ENCODE measurements at regions not wholly inside any gene's neighbourhood (a gene's known extent, or its start where the extent isn't known, plus 50 kb on each side); places are given as distances from the start of the nearest gene placed in this dataset.
"Not testable (repeated sequence)": the region's sequence is repeated elsewhere in the genome, so short reads cannot be mapped to it uniquely, and the experiment has no call there.

DNA sequence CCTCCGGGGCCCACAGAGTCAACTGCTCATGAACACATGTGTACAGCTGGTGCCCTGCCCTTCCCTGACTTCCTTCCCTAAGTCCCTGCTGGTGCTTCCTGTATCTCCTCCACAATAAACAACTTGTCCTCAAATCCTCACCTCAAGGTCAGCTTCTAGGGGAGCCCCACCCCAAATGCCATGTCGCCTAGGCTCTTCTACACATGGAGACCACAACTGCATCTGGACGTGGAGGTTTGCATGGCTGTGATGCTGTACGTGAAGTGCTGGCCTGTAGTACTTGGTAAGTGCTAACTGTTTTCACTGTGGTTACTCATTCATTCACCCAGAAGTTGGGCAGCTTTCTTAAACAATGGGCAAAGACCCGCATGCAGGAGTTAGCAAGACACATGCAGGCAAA lies 359.5 kb downstream of the SHANK2 start:
- H3K36me3 ChIP-seq (ENCODE audit: insufficient read depth, low read length): no peaks in the 10 kb centered on the region
- H3K9ac ChIP-seq (ENCODE audit: low read length): no peak overlapping the region
- no peak overlapping the region for H3K4me3 ChIP-seq (ENCODE audit: low read length)
- DNase-seq: no peak
- H3K9me3 ChIP-seq (ENCODE audit: low read length): no peaks in the 10 kb centered on the region
- no peaks in the 10 kb centered on the region for H3K27me3 ChIP-seq (ENCODE audit: low read length)
- no peak overlapping the region for H3K27ac ChIP-seq (ENCODE audit: low read length)
- H3K4me1 ChIP-seq (ENCODE audit: low read length): no peaks in the 10 kb centered on the region
- no peak overlapping the region for H2AFZ ChIP-seq (ENCODE audit: low read length)
- no peaks in the 10 kb centered on the region for H3K79me2 ChIP-seq (ENCODE audit: low read length)
- H4K20me1 ChIP-seq (ENCODE audit: insufficient read depth, low read depth, low read length): no peaks in the 10 kb centered on the region
- no peaks in the 10 kb centered on the region for H3K9me2 ChIP-seq (replicated peaks; ENCODE audit: insufficient read depth, low read length)
- H3K4me2 ChIP-seq (ENCODE audit: low read depth, low read length, poor library complexity, severe bottlenecking): no peak overlapping the region

DNA sequence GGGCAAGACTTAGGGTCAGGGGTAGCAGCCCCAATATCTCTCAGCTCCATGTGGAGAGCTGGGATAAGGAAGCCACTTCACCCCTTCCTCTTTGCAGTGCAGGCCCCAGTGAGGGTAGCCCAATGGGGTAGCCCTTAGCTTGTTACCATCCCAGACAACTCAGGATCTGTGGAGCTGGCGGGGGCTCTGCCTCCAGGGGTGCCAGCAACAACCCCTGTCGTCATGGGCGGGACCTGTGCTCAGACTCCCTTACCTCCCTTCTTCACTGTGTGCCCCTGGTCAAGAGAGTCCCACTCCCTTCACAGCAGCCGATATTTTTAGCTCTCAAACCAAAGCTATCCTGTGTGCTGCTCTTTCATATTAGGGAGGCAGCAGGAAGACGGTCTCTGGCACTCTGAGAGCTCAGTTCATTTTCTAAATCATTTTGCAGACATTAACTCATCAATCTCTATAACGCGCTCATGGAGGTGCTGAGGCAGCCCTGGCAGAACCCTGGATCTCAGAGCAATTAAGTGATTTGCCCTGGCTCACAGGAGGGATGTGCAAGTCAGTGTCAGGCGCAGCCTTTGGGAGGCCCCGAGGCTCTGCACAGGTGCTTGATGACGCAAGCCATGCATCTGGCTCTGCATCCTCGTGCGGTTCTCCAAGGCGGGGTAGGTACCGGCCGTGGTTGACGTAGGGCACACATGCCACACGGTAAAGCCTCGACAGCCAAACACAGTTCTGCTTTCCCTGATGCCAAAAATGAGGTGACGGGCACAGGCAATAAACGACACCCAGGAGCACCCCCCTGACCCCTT lies 357.6 kb downstream of the SHANK2 start:
- no peak overlapping the region for H3K4me3 ChIP-seq (ENCODE audit: low read length)
- no peak overlapping the region for H3K9ac ChIP-seq (ENCODE audit: low read length)
- H3K4me2 ChIP-seq (ENCODE audit: low read depth, low read length, poor library complexity, severe bottlenecking): no peak overlapping the region
- no peak overlapping the region for H2AFZ ChIP-seq (ENCODE audit: low read length)
- H3K27ac ChIP-seq (ENCODE audit: low read length): no peak overlapping the region
- H3K27me3 ChIP-seq (ENCODE audit: low read length): no peaks in the 10 kb centered on the region
- no peaks in the 10 kb centered on the region for H3K4me1 ChIP-seq (ENCODE audit: low read length)
- no peaks in the 10 kb centered on the region for H3K36me3 ChIP-seq (ENCODE audit: insufficient read depth, low read length)
- no peaks in the 10 kb centered on the region for H3K9me2 ChIP-seq (replicated peaks; ENCODE audit: insufficient read depth, low read length)
- DNase-seq: no peak
- no peaks in the 10 kb centered on the region for H4K20me1 ChIP-seq (ENCODE audit: insufficient read depth, low read depth, low read length)
- H3K9me3 ChIP-seq (ENCODE audit: low read length): no peaks in the 10 kb centered on the region
- no peaks in the 10 kb centered on the region for H3K79me2 ChIP-seq (ENCODE audit: low read length)

DNA sequence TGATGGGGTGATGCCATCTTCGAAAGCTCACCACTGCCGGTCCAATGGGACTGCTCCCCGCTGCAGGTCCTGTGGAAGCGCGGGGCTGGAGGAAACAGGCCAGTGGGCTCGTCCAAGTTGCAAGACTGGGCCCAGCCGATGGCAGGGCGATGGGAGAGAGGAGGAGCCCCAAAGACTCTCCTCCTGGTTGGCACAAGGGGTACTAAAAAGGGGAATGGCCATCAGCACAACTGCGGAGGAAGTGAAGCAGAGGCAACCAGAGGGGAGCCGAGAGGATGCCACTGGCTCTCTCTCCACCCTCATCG lies 357.1 kb downstream of the SHANK2 start:
- no peaks in the 10 kb centered on the region for H3K27me3 ChIP-seq (ENCODE audit: low read length)
- no peak overlapping the region for H3K4me2 ChIP-seq (ENCODE audit: low read depth, low read length, poor library complexity, severe bottlenecking)
- H3K27ac ChIP-seq (ENCODE audit: low read length): no peak overlapping the region
- no peaks in the 10 kb centered on the region for H3K9me3 ChIP-seq (ENCODE audit: low read length)
- no peaks in the 10 kb centered on the region for H4K20me1 ChIP-seq (ENCODE audit: insufficient read depth, low read depth, low read length)
- no peaks in the 10 kb centered on the region for H3K36me3 ChIP-seq (ENCODE audit: insufficient read depth, low read length)
- no peak overlapping the region for H3K4me3 ChIP-seq (ENCODE audit: low read length)
- DNase-seq: no peak
- no peak overlapping the region for H2AFZ ChIP-seq (ENCODE audit: low read length)
- no peaks in the 10 kb centered on the region for H3K79me2 ChIP-seq (ENCODE audit: low read length)
- H3K4me1 ChIP-seq (ENCODE audit: low read length): no peaks in the 10 kb centered on the region
- H3K9me2 ChIP-seq (replicated peaks; ENCODE audit: insufficient read depth, low read length): no peaks in the 10 kb centered on the region
- no peak overlapping the region for H3K9ac ChIP-seq (ENCODE audit: low read length)

DNA sequence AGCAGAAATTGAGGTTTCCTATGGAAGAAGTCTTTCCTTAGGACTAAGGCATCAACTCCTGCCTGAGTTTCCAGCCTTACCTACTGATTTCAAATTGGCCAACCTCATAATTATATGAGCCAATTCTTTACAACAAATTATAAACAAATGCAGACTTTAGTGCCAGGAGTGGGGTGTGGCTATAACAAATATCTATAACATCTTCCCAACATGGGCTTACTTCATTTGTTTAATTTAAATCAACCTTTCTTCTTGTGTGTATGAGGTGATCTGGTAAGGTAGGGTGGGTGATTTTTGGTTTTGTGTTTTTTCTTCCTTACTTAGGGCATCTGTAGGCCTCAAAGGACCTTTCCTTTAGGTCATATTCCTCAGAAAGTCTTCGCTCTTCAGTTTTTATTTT lies 354.9 kb downstream of the SHANK2 start:
- Histone ChIP-seq H3K27me3 (ENCODE audit: low read length) (no peaks in the 10 kb centered on the region), H3K27ac (ENCODE audit: low read length) (no peak overlapping the region), H2AFZ (ENCODE audit: low read length) (no peak overlapping the region), H3K9me3 (ENCODE audit: low read length) (no peaks in the 10 kb centered on the region), H3K79me2 (ENCODE audit: low read length) (no peaks in the 10 kb centered on the region), H3K9ac (ENCODE audit: low read length) (no peak overlapping the region), H3K4me2 (ENCODE audit: low read depth, low read length, poor library complexity, severe bottlenecking) (no peak overlapping the region), H3K36me3 (ENCODE audit: insufficient read depth, low read length) (no peaks in the 10 kb centered on the region), H3K4me3 (ENCODE audit: low read length) (no peak overlapping the region), H3K4me1 (ENCODE audit: low read length) (no peaks in the 10 kb centered on the region), H4K20me1 (ENCODE audit: insufficient read depth, low read depth, low read length) (no peaks in the 10 kb centered on the region), H3K9me2 (replicated peaks; ENCODE audit: insufficient read depth, low read length) (no peaks in the 10 kb centered on the region)
- DNase-seq: no peak

DNA sequence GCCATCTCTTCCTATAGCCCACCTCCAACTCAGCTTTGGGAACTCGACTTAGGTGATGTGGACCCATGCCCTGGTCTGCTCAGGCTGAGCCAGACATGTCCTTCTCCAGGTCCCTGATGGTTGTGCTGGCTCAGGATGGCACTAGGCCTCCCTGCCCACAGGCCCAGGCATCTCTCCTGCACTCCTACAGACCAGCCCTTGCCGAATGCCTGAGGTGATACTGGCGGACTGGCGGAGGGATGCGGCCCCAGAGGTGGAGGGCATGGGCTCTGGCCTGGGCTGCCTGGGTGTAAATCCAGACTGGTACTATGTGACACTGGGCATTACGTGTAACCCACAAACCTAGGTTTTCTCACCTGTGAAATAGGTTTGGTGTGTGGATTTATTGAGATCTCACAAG lies 352.8 kb downstream of the SHANK2 start:
- H3K27ac ChIP-seq (ENCODE audit: low read length): no peak overlapping the region
- no peak for DNase-seq
- no peaks in the 10 kb centered on the region for H3K4me1 ChIP-seq (ENCODE audit: low read length)
- H3K27me3 ChIP-seq (ENCODE audit: low read length): no peaks in the 10 kb centered on the region
- no peak overlapping the region for H3K4me3 ChIP-seq (ENCODE audit: low read length)
- no peaks in the 10 kb centered on the region for H4K20me1 ChIP-seq (ENCODE audit: insufficient read depth, low read depth, low read length)
- no peaks in the 10 kb centered on the region for H3K79me2 ChIP-seq (ENCODE audit: low read length)
- H3K9me3 ChIP-seq (ENCODE audit: low read length): no peaks in the 10 kb centered on the region
- no peak overlapping the region for H2AFZ ChIP-seq (ENCODE audit: low read length)
- H3K9me2 ChIP-seq (replicated peaks; ENCODE audit: insufficient read depth, low read length): no peaks in the 10 kb centered on the region
- no peak overlapping the region for H3K9ac ChIP-seq (ENCODE audit: low read length)
- H3K4me2 ChIP-seq (ENCODE audit: low read depth, low read length, poor library complexity, severe bottlenecking): no peak overlapping the region
- H3K36me3 ChIP-seq (ENCODE audit: insufficient read depth, low read length): no peaks in the 10 kb centered on the region

DNA sequence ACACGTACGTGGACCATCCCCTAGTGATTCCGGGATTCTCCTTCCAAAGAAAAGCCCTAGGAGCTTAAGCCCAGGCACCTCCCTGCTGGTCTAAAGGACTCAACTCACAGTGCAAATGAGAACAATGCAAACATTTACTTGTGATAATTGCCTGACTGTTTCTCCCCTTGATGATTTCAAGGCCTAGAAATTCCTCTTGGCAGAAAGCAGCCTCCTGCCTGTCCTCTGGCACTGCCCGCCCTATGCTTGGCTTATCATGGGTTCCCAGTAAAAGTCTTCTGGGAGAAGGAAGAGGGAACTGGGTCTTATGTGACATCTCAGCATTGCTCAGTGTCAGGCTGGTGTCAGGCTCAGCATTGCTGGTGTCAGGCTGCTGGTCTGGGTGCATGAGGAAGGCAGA lies 351.8 kb downstream of the SHANK2 start:
- no peaks in the 10 kb centered on the region for H3K4me1 ChIP-seq (ENCODE audit: low read length)
- H3K9me3 ChIP-seq (ENCODE audit: low read length): no peaks in the 10 kb centered on the region
- H3K27me3 ChIP-seq (ENCODE audit: low read length): no peaks in the 10 kb centered on the region
- no peaks in the 10 kb centered on the region for H3K9me2 ChIP-seq (replicated peaks; ENCODE audit: insufficient read depth, low read length)
- no peaks in the 10 kb centered on the region for H4K20me1 ChIP-seq (ENCODE audit: insufficient read depth, low read depth, low read length)
- H3K4me2 ChIP-seq (ENCODE audit: low read depth, low read length, poor library complexity, severe bottlenecking): no peak overlapping the region
- H3K36me3 ChIP-seq (ENCODE audit: insufficient read depth, low read length): no peaks in the 10 kb centered on the region
- no peak overlapping the region for H3K4me3 ChIP-seq (ENCODE audit: low read length)
- H3K79me2 ChIP-seq (ENCODE audit: low read length): no peaks in the 10 kb centered on the region
- H3K9ac ChIP-seq (ENCODE audit: low read length): no peak overlapping the region
- no peak overlapping the region for H2AFZ ChIP-seq (ENCODE audit: low read length)
- no peak for DNase-seq
- no peak overlapping the region for H3K27ac ChIP-seq (ENCODE audit: low read length)

DNA sequence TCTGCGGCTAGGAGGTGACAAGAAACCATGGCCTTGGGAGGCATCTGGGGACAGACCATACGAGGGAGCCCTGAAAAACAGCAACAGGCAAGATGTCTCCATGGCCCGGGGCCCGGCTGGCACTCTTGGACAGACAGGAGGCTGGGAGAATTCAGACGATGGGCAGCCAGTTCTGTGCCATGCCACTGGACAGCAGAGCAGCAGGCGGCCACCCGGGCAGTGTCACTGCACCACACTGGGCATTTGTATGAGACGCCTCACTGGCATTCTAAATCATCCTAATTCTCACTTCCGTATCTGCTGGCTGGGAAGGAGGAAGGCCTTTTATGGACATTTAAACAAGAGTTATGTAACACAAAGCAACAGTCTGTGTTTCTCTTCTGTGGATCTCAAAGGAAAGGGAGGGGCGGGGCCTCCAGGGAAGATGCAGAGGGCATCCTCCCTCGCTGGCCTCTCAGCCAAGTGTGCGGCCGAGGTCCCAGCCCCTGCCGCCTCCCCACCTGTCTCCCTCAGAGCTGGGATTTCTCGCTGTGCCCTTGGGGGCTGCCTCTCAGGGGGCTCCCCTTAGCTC lies 350.3 kb downstream of the SHANK2 start:
- no peaks in the 10 kb centered on the region for H3K9me2 ChIP-seq (replicated peaks; ENCODE audit: insufficient read depth, low read length)
- no peaks in the 10 kb centered on the region for H3K4me1 ChIP-seq (ENCODE audit: low read length)
- H3K9ac ChIP-seq (ENCODE audit: low read length): no peak overlapping the region
- no peaks in the 10 kb centered on the region for H4K20me1 ChIP-seq (ENCODE audit: insufficient read depth, low read depth, low read length)
- no peak overlapping the region for H2AFZ ChIP-seq (ENCODE audit: low read length)
- no peaks in the 10 kb centered on the region for H3K9me3 ChIP-seq (ENCODE audit: low read length)
- H3K4me3 ChIP-seq (ENCODE audit: low read length): no peak overlapping the region
- no peak overlapping the region for H3K4me2 ChIP-seq (ENCODE audit: low read depth, low read length, poor library complexity, severe bottlenecking)
- no peak for DNase-seq
- no peaks in the 10 kb centered on the region for H3K36me3 ChIP-seq (ENCODE audit: insufficient read depth, low read length)
- H3K27ac ChIP-seq (ENCODE audit: low read length): no peak overlapping the region
- no peaks in the 10 kb centered on the region for H3K79me2 ChIP-seq (ENCODE audit: low read length)
- H3K27me3 ChIP-seq (ENCODE audit: low read length): no peaks in the 10 kb centered on the region

DNA sequence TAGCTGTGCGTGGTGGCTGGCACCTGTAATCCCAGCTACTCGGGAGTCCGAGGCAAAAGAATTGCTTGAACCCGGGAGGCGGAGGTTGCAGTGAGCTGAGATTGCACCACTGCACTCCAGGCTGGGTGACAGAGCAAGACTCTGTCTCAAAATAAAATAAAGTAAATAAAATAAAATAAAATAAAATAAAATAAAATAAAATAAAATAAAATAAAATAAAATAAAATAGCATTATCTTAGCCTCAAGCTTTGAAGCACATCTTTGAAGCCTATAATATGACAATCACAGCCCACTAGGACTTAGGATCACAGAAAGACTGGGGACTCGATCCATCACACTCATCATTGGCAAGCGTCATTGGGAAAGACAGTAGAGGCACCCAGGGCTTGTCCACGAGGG lies 349.1 kb downstream of the SHANK2 start:
- H4K20me1 ChIP-seq (ENCODE audit: insufficient read depth, low read depth, low read length); H3K27ac ChIP-seq (ENCODE audit: low read length); H3K4me1 ChIP-seq (ENCODE audit: low read length); H3K9me3 ChIP-seq (ENCODE audit: low read length); H3K4me2 ChIP-seq (ENCODE audit: low read depth, low read length, poor library complexity, severe bottlenecking); H3K79me2 ChIP-seq (ENCODE audit: low read length); H3K27me3 ChIP-seq (ENCODE audit: low read length); H3K9me2 ChIP-seq (replicated peaks; ENCODE audit: insufficient read depth, low read length); H3K4me3 ChIP-seq (ENCODE audit: low read length); H3K9ac ChIP-seq (ENCODE audit: low read length); H3K36me3 ChIP-seq (ENCODE audit: insufficient read depth, low read length); DNase-seq; H2AFZ ChIP-seq (ENCODE audit: low read length): not testable (repeated sequence)

Measured in Karpas-422 (cell line).